Esophagus muscularis mucosa (tissue), 4 donors: ENCODE measurements at regions not wholly inside any gene's neighbourhood (a gene's known extent, or its start where the extent isn't known, plus 50 kb on each side); places are given as distances from the start of the nearest gene placed in this dataset.

Experiments used
- DNase-seq: peaks from one replicate; pipeline ENCODE4 v3.0.0-alpha.2; 2017; ENCODE audit errors: extremely low spot score
- H3K27ac ChIP-seq, 4 donors: fragments of 200-600 bp; sonication (generic); replicated peaks in 1 of 4; 1 replicate in 3 of 4; 2 replicates in 1 of 4; pipeline ENCODE4 v1.5.1; 2016 to 2019; ENCODE audit warnings: mild to moderate bottlenecking in 1 of 4
- H3K27me3 ChIP-seq, 4 donors: fragments of 200-600 bp; sonication (generic); one replicate each; pipeline versions ENCODE4 v1.5.1 to v1.6.0; 2016 to 2019
- H3K36me3 ChIP-seq, 4 donors: fragments of 200-600 bp; sonication (generic); one replicate each; pipeline ENCODE4 v1.5.1; 2016 to 2019
- H3K4me1 ChIP-seq, 4 donors: fragments of 200-600 bp; sonication (generic); one replicate each; pipeline ENCODE4 v1.5.1; 2016 to 2019
- H3K4me3 ChIP-seq, 4 donors: fragments of 200-600 bp; sonication (generic); 1 replicate in 2 of 4; 2 replicates in 2 of 4; pipeline ENCODE4 v1.5.1; 2016 to 2019; ENCODE audit warnings: mild to moderate bottlenecking in 4 of 4, moderate library complexity in 1 of 4
- H3K9me3 ChIP-seq, 4 donors: fragments of 200-600 bp; sonication (generic); 1 replicate in 3 of 4; 2 replicates in 1 of 4; pipeline ENCODE4 v1.5.1; 2016 to 2019
- CTCF ChIP-seq, 3 experiments: fragments of 200-600 bp in 2 of 3; fragments of 450-650 bp in 1 of 3; sonication (generic) in 2 of 3; IDR thresholded peaks; one replicate each; pipeline ENCODE4 v1.5.1; 2017 to 2019; ENCODE audit warnings: antibody characterized with exemption in 3 of 3, mild to moderate bottlenecking in 2 of 3, moderate library complexity in 1 of 3
- EP300 ChIP-seq: sonication (generic); formaldehyde crosslinking; IDR thresholded peaks from one replicate; pipeline ENCODE4 v1.6.1; 2017; ENCODE audit warnings: antibody characterized with exemption
- POLR2A ChIP-seq: fragments of 450-650 bp; IDR thresholded peaks from one replicate; pipeline ENCODE4 v1.6.1; 2017; ENCODE audit warnings: antibody characterized with exemption, moderate library complexity, mild to moderate bottlenecking, low read depth
- POLR2AphosphoS5 ChIP-seq, 2 donors: sonication (generic); formaldehyde crosslinking; IDR thresholded peaks; one replicate each; pipeline ENCODE4 v1.6.1; 2017; ENCODE audit warnings: antibody characterized with exemption in 2 of 2
- WGBS: methylation state at CpG from one replicate; pipeline ENCODE4 v1.1.5; 2018; 5-methylcytosine and 5-hydroxymethylcytosine counted together
- intact Hi-C: fragments of 100-400 bp; cut with DNase I; formaldehyde crosslinking; loops from one replicate; pipeline ENCODE4 v1.15.1; 2023

- Histone ChIP-seq H3K4me1 (no peaks in the 10 kb centered on the region), H3K27me3 (peaks cover 0 to 65% (median 0%) of the 10 kb centered on the region in 4 donors), H3K27ac (no peak overlapping the region), H3K4me3 (no peak overlapping the region), H3K36me3 (no peaks in the 10 kb centered on the region), H3K9me3 (no peaks in the 10 kb centered on the region)
- TF ChIP-seq POLR2A (no peak), POLR2AphosphoS5 (IDR thresholded peaks at IDR 0.05) (no peak), EP300 (no peak), CTCF (IDR thresholded peaks at IDR 0.05) (no peak)
- WGBS, result 82% methylated on average over 15 of the region's 15 CpGs
- intact Hi-C loops, result no loop called here
- DNase-seq, result no peak
Measured at GRCh38 chr22:49147617-49148175, 680.0 kb downstream of the BRD1 start.

DNA sequence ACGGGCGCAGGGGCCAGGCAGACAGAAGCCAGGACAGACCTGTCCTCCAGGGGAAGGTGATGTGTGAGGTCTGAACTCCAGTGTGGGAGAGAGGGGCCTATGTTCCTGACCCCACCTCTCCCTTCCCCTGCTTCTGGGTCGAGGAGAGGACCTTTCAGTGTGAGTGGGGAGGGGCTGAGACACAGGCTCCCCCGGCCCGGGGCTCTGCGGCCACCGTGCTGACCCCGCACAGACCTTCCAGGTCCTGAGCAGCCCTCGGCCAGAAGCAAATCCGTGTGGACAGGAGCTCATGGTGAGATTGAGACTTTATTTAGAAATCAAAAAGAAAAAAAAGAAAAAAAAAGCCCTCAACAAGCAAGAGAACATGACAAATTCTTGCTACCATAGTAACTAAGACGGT lies 680.5 kb downstream of the BRD1 start:
- no peaks in the 10 kb centered on the region for H3K4me1 ChIP-seq
- H3K9me3 ChIP-seq, result no peaks in the 10 kb centered on the region
- H3K4me3 ChIP-seq, result no peak overlapping the region
- no peaks in the 10 kb centered on the region for H3K36me3 ChIP-seq
- H3K27me3 ChIP-seq, result peaks cover 0 to 60% (median 0%) of the 10 kb centered on the region in 4 donors
- no peak for DNase-seq
- H3K27ac ChIP-seq, result no peak overlapping the region
- WGBS, result 56% methylated on average over 11 of the region's 11 CpGs
- intact Hi-C loops, result no loop called here
- no peak for TF ChIP-seq CTCF (IDR thresholded peaks at IDR 0.05)
- TF ChIP-seq POLR2A, result no peak
- TF ChIP-seq POLR2AphosphoS5 (IDR thresholded peaks at IDR 0.05), result no peak
- no peak for TF ChIP-seq EP300

DNA sequence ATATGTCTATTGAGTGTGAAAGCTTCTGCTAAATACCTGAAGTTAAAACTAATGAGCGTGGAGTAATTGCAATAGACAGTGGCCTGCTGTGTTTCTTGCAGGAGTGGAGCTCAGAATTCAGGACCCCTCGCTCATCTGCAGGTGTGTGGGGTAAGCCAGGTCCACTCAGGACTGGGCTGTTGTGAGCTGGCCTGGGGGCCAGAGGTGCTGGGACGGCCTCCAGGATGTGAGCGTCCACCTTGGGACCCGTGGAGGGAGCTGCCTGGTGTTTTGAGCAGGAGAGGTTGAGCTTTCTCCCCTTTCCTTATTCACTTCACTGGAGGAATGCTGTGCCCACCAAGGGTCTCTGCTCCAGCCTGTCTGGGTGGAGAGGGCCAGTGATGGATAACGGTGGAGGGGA lies 681.2 kb downstream of the BRD1 start:
- DNase-seq, result no peak
- Histone ChIP-seq H3K9me3 (no peaks in the 10 kb centered on the region), H3K27ac (no peak overlapping the region), H3K27me3 (peaks cover 0 to 58% (median under 1%) of the 10 kb centered on the region in 4 donors), H3K4me1 (no peaks in the 10 kb centered on the region), H3K36me3 (no peaks in the 10 kb centered on the region), H3K4me3 (no peak overlapping the region)
- no peak for TF ChIP-seq CTCF (IDR thresholded peaks at IDR 0.05)
- intact Hi-C loops, result no loop called here
- 82% methylated on average over 5 of the region's 6 CpGs for WGBS

DNA sequence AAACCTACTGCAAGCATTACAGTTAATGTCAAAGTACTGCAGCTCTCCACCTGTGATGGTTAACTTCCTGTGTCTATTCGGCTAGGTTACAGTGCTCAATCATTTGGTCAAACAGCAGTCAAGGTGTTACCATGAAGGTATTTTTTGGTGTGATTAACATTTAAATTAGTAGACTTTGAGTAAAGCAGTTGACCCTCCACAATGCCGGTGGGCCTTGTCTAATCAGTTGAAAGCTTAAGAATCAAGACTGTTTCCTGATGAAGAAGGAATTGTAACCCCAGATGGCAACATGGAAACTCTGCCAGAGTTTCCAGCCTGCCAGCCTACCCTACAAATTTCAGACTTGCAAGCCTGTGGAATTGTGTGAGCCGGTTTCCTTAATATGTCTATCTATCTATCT lies 683.9 kb downstream of the BRD1 start:
- intact Hi-C loops, result no loop called here
- Histone ChIP-seq H3K4me3 (no peak overlapping the region), H3K36me3 (no peaks in the 10 kb centered on the region), H3K4me1 (no peaks in the 10 kb centered on the region), H3K27me3 (peaks cover 0 to 55% (median 3%) of the 10 kb centered on the region in 4 donors), H3K27ac (no peak overlapping the region), H3K9me3 (no peaks in the 10 kb centered on the region)
- DNase-seq, result no peak
- TF ChIP-seq CTCF (IDR thresholded peaks at IDR 0.05), result no peak
- 84% methylated on average over 3 of the region's 3 CpGs for WGBS

DNA sequence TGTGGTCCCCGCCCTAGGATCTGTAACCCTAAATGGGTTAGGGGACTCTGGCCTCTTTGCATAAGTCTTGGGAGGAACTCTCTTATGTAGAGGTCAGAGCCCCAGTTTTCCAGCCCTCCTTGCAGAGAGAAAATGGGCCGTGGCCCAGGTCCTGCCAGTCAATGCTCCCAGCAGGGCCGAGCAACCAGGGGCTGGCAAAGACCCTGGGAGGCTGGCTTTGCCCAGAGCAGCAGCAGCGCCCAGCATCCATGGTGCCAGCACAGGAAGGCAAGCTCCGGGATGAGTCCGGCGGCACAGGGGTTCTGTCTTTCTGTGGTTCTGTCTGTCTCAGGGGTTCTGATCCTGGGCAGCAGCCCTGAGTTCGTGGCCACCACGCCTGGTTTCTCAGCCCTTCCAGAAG lies 684.8 kb downstream of the BRD1 start:
- Histone ChIP-seq H3K27ac (no peak overlapping the region), H3K9me3 (no peaks in the 10 kb centered on the region), H3K4me3 (no peak overlapping the region), H3K36me3 (no peaks in the 10 kb centered on the region), H3K4me1 (no peaks in the 10 kb centered on the region), H3K27me3 (peaks cover 0 to 56% (median 3%) of the 10 kb centered on the region in 4 donors)
- intact Hi-C loops, result no loop called here
- WGBS, result 82% methylated on average over 5 of the region's 9 CpGs
- no peak for DNase-seq
- TF ChIP-seq POLR2A (no peak), CTCF (IDR thresholded peaks at IDR 0.05) (no peak), POLR2AphosphoS5 (IDR thresholded peaks at IDR 0.05) (no peak), EP300 (no peak)
